HCT116 (cell line): ENCODE measurements at regions not wholly inside any gene's neighbourhood (a gene's known extent, or its start where the extent isn't known, plus 50 kb on each side); places are given as distances from the start of the nearest gene placed in this dataset. TPM values are rescaled to one million over a fixed set of nuclear protein-coding genes. Genes with fewer than 3 reads are reported as not detected.

Experiments
- CTCF ChIP-seq, 3 experiments: fragments of 200-600 bp in 1 of 3; sonication (generic) in 1 of 3; IDR thresholded peaks in 2 of 3; conservative IDR thresholded peaks in 1 of 3; 2 replicates each; pipeline ENCODE4 v1.5.1; 2012 to 2017; ENCODE audit warnings: low read depth in 2 of 3, low read length in 2 of 3, antibody characterized with exemption in 1 of 3, borderline replicate concordance in 1 of 3, control low read depth in 1 of 3, mild to moderate bottlenecking in 1 of 3, mixed read lengths in 1 of 3, mixed run types in 1 of 3, moderate library complexity in 1 of 3; ENCODE audit not compliant: insufficient read depth in 1 of 3
- REST ChIP-seq: IDR thresholded peaks from 2 replicates; pipeline ENCODE4 v1.6.1; 2012; ENCODE audit warnings: low read depth
- SP1 ChIP-seq: IDR thresholded peaks from 2 replicates; pipeline ENCODE4 v1.6.1; 2012; ENCODE audit warnings: low read depth
- microRNA counts: library from miRNA; unstranded; fragments of <30 nt; microRNA quantifications from one replicate; lab custom pipeline; 2015

GRCh38 chrX:134186362-134187121, 50.4 kb upstream of the CCDC160 start (continued):
- TF ChIP-seq REST (no peak), CTCF (IDR thresholded peaks at IDR 0.05 in 2 of 3, conservative IDR thresholded peaks at IDR 0.05 in 1 of 3; ENCODE audit: borderline replicate concordance in 1 of 3, insufficient read depth in 1 of 3, low read depth in 2 of 3, low read length in 2 of 3) (no peak), SP1 (no peak)

MicroRNA genes in the stretch of these regions (microRNA counts, 767-probe panel; counts per million panel counts)
- 22,680 counts per million, percentile 58 among the panel's probes with 10 or more counts for microRNA hsa-miR-106a-5p+hsa-miR-17-5p (lab: Ali Mortazavi, UCI)
- microRNA hsa-miR-18b-5p (lab: Ali Mortazavi, UCI): not detected
- not detected for microRNA hsa-miR-363-3p (lab: Ali Mortazavi, UCI)
